ENCODE measurements at regions not wholly inside any gene's neighbourhood (a gene's known extent, or its start where the extent isn't known, plus 50 kb on each side); places are given as distances from the start of the nearest gene placed in this dataset.

DNA sequence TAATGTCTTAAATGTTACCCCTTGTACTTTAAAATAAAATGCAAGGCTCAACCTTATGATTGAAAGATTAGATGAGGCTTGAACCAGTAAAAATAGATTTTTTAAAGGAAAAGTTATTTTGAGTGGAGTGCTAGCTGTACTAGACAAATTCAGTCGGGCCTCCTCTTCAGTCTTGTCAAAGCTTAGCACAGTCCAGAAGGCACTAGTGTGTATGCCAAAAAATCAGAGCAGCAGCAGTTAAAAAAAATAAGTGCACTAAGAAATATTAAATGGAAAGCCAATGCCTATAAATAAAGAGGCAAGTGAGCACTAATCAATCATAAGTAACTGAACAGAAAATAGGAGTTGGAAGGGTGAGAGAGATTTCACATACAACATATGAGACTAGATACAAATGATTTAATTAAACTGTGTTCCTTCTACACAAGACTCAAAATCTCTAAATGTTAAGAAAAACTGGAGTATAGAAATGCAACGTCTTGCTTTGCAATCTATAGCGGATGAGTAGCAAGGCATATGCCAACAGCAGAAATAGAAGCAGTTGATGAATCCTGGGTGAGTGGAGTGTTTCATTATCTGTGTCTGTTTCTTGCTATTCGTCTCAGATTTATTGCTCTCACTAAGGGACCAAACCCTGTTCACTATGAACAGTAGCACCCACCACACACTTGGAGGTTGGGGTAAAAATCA, 172.1 kb downstream of the ETNK1 start:
- no peak for DNase-seq (ENCODE audit: low read depth)
- H3K4me3 ChIP-seq (ENCODE audit: low read depth, low read length) = no peak overlapping the region
- TF ChIP-seq, protein P1, sequence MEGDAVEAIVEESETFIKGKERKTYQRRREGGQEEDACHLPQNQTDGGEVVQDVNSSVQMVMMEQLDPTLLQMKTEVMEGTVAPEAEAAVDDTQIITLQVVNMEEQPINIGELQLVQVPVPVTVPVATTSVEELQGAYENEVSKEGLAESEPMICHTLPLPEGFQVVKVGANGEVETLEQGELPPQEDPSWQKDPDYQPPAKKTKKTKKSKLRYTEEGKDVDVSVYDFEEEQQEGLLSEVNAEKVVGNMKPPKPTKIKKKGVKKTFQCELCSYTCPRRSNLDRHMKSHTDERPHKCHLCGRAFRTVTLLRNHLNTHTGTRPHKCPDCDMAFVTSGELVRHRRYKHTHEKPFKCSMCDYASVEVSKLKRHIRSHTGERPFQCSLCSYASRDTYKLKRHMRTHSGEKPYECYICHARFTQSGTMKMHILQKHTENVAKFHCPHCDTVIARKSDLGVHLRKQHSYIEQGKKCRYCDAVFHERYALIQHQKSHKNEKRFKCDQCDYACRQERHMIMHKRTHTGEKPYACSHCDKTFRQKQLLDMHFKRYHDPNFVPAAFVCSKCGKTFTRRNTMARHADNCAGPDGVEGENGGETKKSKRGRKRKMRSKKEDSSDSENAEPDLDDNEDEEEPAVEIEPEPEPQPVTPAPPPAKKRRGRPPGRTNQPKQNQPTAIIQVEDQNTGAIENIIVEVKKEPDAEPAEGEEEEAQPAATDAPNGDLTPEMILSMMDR (IDR thresholded peaks at IDR 0.05; ENCODE audit: insufficient read depth, low read depth, low read length) = no peak

DNA sequence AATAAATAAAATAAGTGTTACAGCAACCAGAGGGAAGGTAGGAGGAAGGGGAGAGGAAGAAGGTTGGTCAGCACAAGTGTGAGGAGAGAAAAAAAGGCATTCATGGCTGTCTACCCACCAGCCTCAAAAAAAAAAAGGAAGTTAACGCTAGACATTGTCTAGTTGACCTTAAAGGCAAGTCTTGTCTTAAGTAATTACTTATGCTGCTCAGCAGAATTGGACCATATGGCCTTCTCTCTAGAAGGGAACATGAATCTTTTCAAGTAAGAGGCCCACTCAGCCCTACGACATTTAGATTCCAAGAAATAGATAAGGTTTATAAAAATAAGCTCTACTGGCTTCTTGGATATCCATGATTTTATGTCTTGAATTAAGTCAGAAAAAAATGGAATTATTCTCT, 172.7 kb downstream of the ETNK1 start:
- H3K4me3 ChIP-seq (ENCODE audit: low read depth, low read length) = no peak overlapping the region
- TF ChIP-seq, protein P1 (IDR thresholded peaks at IDR 0.05; ENCODE audit: insufficient read depth, low read depth, low read length) = no peak
- DNase-seq (ENCODE audit: low read depth) = no peak

DNA sequence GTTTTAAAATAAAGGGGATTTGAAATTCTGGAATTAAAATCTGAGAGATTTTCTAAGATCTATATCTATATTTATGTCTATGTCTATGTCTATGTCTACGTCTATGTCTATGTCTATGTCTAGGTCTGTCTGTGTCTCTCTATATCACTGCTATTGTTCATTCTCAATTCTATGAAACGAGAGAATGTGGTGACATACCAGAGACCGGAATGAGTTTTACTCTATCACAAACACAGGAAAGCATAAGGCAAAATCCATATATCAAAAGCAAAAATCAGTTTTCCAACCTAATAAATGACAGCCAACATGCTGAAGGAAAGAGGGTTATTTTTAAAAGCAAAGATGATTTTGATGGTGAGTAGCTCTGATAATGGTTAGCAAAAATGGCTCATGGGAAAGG, 173.1 kb downstream of the ETNK1 start:
- no peak overlapping the region for H3K4me3 ChIP-seq (ENCODE audit: low read depth, low read length)
- TF ChIP-seq, protein P1 (IDR thresholded peaks at IDR 0.05; ENCODE audit: insufficient read depth, low read depth, low read length) = no peak
- DNase-seq (ENCODE audit: low read depth) = no peak

DNA sequence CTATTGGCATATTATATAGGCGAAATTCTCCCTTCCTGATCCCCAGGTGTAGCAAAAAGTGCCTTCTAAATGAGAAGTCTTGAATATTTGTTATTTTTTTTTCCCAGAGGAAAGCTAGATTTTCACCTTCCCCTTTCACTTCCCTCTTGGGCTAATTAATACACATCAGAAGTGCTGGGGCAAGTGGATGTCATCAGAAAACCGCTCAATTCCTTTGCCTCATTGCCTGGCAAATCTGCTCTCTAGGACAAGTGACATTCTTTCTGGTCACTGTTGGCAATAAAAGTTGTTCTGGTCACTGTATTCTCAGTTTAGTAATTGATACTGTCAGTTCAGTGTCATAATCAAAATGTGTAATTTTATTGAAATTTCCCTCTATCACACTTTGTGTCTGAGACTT, 174.5 kb downstream of the ETNK1 start:
- H3K4me3 ChIP-seq (ENCODE audit: low read depth, low read length) = no peak overlapping the region
- TF ChIP-seq, protein P1 (IDR thresholded peaks at IDR 0.05; ENCODE audit: insufficient read depth, low read depth, low read length) = no peak
- DNase-seq (ENCODE audit: low read depth) = no peak

DNA sequence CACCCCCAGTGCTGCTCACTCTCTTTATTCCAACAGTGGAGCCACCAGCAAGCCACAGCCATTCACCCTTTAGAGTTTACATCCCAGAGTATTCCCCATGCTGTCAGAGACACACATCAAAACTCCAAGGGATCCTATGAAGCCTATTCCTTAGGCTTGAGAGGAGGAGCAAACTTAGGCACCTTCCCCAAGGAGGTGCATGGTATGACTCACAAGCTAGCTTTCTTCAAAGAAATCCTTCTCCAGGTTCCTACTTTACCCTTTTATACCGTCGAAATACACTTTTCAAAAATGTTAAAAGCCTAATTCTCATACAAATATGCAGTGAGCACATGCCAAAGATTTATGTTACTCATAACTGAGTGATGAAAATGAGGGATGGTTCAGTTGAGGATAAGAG, 175.4 kb downstream of the ETNK1 start:
- TF ChIP-seq, protein P1 (IDR thresholded peaks at IDR 0.05; ENCODE audit: insufficient read depth, low read depth, low read length) = no peak
- no peak for DNase-seq (ENCODE audit: low read depth)
- no peak overlapping the region for H3K4me3 ChIP-seq (ENCODE audit: low read depth, low read length)

DNA sequence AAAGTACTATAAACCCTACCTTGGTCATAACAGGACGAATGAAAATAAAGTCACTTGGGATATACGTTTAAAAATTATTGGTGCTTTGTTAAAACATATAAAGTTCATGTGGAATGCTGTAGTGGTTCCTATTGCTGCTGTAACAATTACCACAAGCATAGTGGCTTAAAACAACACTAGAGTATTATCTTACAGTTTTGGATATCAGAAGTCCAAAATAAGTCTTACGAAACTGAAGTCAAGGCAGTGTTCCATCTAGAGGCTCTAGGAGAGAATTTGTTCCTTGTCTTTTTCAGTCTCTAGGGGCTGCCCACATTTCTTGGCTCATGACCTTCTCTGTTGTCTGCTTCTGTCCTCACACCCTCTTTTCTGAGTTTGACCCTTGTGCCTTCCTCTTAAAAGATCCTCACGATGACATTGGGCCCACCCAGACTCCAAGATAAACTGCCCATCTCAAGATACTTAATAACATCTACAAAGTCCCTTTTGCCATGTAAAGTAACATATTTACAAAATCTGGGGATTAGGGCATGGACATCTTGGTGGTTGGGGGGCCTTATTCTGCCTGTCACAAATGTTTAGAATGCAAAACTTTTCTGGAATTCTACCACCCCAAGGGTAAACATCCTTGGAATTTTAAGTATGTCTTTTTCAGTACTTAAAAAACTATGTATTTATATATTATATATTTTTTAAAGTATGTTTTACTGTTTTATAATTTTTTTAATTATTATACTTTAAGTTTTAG, 178.1 kb downstream of the ETNK1 start:
- TF ChIP-seq, protein P1 (IDR thresholded peaks at IDR 0.05; ENCODE audit: insufficient read depth, low read depth, low read length) = no peak
- DNase-seq (ENCODE audit: low read depth) = no peak
- H3K4me3 ChIP-seq (ENCODE audit: low read depth, low read length) = no peak overlapping the region

All from fibroblast of villous mesenchyme (primary cell).